Effector CD4-positive, alpha-beta T cell (primary cell): ENCODE measurements at regions not wholly inside any gene's neighbourhood (a gene's known extent, or its start where the extent isn't known, plus 50 kb on each side); places are given as distances from the start of the nearest gene placed in this dataset.

ENCODE experiments used
- DNase-seq: peaks from one replicate; pipeline ENCODE4 v3.0.0-alpha.2; 2020

GRCh38 chr4:155107059-155107458 is 101.4 kb upstream of the NPY2R start:
- DNase-seq, result no peak

DNA sequence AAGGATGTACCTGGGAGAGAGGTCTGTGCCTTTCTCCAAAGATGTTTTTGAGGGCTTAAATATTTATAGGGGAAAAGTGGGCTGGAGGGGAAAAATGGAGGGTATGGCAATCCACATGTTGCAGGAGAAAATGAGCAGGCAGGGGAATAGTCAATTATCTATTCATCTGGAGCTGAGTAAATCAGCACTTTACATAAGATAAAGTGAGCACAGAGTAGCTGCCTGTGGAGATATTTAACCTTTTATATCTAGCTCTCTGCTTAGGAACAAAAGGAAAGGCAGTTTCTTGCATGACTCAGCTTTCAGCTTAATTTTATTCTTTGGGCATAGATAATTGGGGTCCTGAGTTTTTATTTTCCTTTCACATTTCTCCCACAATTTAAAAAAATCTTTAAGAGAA is 93.6 kb upstream of the NPY2R start:
- DNase-seq, result no peak

GRCh38 chr4:155119006-155119405 is 89.4 kb upstream of the NPY2R start:
- DNase-seq, result no peak

- DNase-seq, result no peak
These were observed 87.9 kb upstream of the NPY2R start for GRCh38 chr4:155120536-155120935.

GRCh38 chr4:155122382-155122781 is 86.1 kb upstream of the NPY2R start:
- DNase-seq, result no peak

DNA sequence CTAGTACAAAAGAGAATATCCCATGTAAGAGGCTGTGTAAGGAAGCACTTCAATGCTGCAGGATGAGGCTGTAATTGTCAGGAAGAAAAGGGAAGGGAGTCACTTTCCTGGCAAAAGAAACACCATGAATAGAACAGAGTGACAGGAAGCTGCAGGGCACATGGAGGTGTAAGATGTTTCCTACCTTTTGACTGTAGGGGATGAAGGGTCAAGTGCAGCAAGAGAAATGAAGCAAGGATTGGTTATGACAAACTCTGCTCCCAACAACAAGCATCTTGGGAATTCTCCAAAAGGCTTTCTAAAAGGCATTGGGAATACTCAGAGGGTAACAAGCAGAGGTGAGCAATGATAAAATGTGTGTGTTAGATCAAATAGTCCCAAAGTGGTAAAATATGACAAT is 74.3 kb upstream of the NPY2R start:
- DNase-seq, result no peak

DNA sequence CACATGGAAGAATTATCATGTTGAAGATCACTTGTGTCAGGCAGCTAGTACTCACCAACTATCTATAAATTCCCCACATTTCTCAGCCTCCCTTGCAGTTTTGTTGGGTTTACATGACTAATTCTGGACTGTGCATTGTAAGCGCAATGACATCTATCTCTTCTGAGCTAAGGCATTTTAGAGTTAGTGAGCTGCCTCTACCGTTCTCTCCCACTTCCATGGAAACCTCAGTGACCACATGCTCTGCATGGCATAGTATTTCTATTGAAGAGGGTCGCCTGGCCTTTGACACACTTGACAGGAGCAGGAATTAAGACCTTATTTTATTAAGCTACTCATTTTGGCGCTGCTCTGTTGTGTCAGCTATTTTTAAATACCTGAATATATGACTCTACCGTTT is 67.5 kb upstream of the NPY2R start:
- no peak for DNase-seq

DNA sequence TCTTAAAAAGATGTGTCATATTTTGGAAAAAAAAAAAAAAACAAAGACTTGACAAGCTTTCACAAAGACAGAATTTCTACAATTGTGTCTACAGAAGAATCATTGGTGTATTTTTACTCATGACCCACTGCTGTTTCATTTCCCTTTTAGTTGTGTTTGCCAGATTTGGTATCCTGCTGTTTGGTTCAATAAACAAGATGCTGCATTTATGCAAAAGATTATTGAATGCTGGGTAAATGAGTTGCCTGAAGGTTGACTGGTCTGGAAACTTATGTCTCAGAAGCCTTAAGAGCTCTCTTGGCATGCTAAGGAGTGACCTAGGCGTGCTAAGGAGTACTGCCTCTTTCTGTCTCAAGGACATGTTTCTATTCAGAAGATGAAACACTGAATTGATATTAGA is 64.9 kb upstream of the NPY2R start:
- no peak for DNase-seq
